Inflammatory macrophage (primary cell): ENCODE measurements at regions not wholly inside any gene's neighbourhood (a gene's known extent, or its start where the extent isn't known, plus 50 kb on each side); places are given as distances from the start of the nearest gene placed in this dataset.
"Not testable (repeated sequence)": the region's sequence is repeated elsewhere in the genome, so short reads cannot be mapped to it uniquely, and the experiment has no call there.

Experiments used
- DNase-seq, 2 donors: peaks; one replicate each; pipeline ENCODE4 v3.0.0-alpha.2; 2020 to 2022

- no peak for DNase-seq
Observed at GRCh38 chr18:54433368-54433767, 75.7 kb downstream of the C18orf54 start.

- DNase-seq = no peak
Observed at GRCh38 chr18:54433857-54434256, 76.2 kb downstream of the C18orf54 start.

GRCh38 chr18:54434453-54434852 is 76.7 kb downstream of the C18orf54 start:
- no peak for DNase-seq

GRCh38 chr18:54436501-54436900 is 78.8 kb downstream of the C18orf54 start:
- no peak for DNase-seq

GRCh38 chr18:54440292-54440691 is 82.6 kb downstream of the C18orf54 start:
- no peak for DNase-seq

- peak; percentile 20 to 33 for DNase-seq
Observed at GRCh38 chr18:54444319-54444914, 86.7 kb downstream of the C18orf54 start.

GRCh38 chr18:54453996-54454395 is 96.3 kb downstream of the C18orf54 start:
- DNase-seq = no peak

GRCh38 chr18:54465502-54465901 is 107.8 kb downstream of the C18orf54 start:
- no peak for DNase-seq

- DNase-seq = no peak
Observed at GRCh38 chr18:54466248-54467005, 108.7 kb downstream of the C18orf54 start.

- no peak for DNase-seq
Observed at GRCh38 chr18:54479365-54479764, 111.7 kb upstream of the DYNAP start.

- no peak for DNase-seq
Observed at GRCh38 chr18:54480616-54481015, 110.4 kb upstream of the DYNAP start.

- not testable (repeated sequence) for DNase-seq
Observed at GRCh38 chr18:54502451-54502850, 88.6 kb upstream of the DYNAP start.

GRCh38 chr18:54503131-54503894 is 87.7 kb upstream of the DYNAP start:
- no peak for DNase-seq

GRCh38 chr18:54506516-54507261 is 84.4 kb upstream of the DYNAP start:
- DNase-seq = no peak

- DNase-seq = no peak
Observed at GRCh38 chr18:54509793-54510192, 81.3 kb upstream of the DYNAP start.

- DNase-seq = no peak
Observed at GRCh38 chr18:54515149-54515548, 75.9 kb upstream of the DYNAP start.

- no peak for DNase-seq
Observed at GRCh38 chr18:54517521-54517920, 73.5 kb upstream of the DYNAP start.

- no peak for DNase-seq
Observed at GRCh38 chr18:54521846-54522245, 69.2 kb upstream of the DYNAP start.

GRCh38 chr18:54528942-54529376 is 62.1 kb upstream of the DYNAP start:
- no peak for DNase-seq

- no peak for DNase-seq
Observed at GRCh38 chr18:54529444-54529843, 61.6 kb upstream of the DYNAP start.

GRCh38 chr18:54530285-54530684 is 60.8 kb upstream of the DYNAP start:
- DNase-seq = no peak

- no peak for DNase-seq
Observed at GRCh38 chr18:54531402-54532065, 59.5 kb upstream of the DYNAP start.
